GM12874 (cell line): ENCODE measurements at regions not wholly inside any gene's neighbourhood (a gene's known extent, or its start where the extent isn't known, plus 50 kb on each side); places are given as distances from the start of the nearest gene placed in this dataset.

Experiments
- CTCF ChIP-seq: IDR thresholded peaks from 2 replicates; pipeline ENCODE4 v1.5.1; 2011; ENCODE audit warnings: low read depth, mild to moderate bottlenecking, control low read depth, low read length, moderate library complexity; ENCODE audit not compliant: insufficient read depth

- no peak for TF ChIP-seq CTCF
Observed at GRCh38 chr12:19778172-19778571, 338.9 kb downstream of the AEBP2 start.

- TF ChIP-seq CTCF, result no peak
Observed at GRCh38 chr12:19778797-19779196, 339.5 kb downstream of the AEBP2 start.

GRCh38 chr12:19779395-19780056 is 340.2 kb downstream of the AEBP2 start:
- TF ChIP-seq CTCF, result no peak

- no peak for TF ChIP-seq CTCF
Observed at GRCh38 chr12:19780460-19780859, 341.2 kb downstream of the AEBP2 start.

GRCh38 chr12:19783547-19784444 is 344.5 kb downstream of the AEBP2 start:
- TF ChIP-seq CTCF, result no peak

GRCh38 chr12:19792028-19792427 is 352.7 kb downstream of the AEBP2 start:
- TF ChIP-seq CTCF, result no peak

GRCh38 chr12:19794116-19794515 is 354.8 kb downstream of the AEBP2 start:
- no peak for TF ChIP-seq CTCF
